SJCRH30 (cell line): ENCODE measurements at regions not wholly inside any gene's neighbourhood (a gene's known extent, or its start where the extent isn't known, plus 50 kb on each side); places are given as distances from the start of the nearest gene placed in this dataset.

ENCODE experiments used
- DNase-seq, 2 experiments: peaks; one replicate each; pipeline ENCODE4 v3.0.0-alpha.2; 2015 to 2020
- H3K27ac ChIP-seq: fragments of 250-450 bp; sonication (Bioruptor Pico); 2 replicates; pipeline ENCODE4 v1.5.1; 2020; ENCODE audit warnings: mild to moderate bottlenecking, moderate library complexity
- H3K27me3 ChIP-seq: fragments of 250-450 bp; sonication (Bioruptor Pico); 2 replicates; pipeline ENCODE4 v1.5.1; 2020; ENCODE audit warnings: mild to moderate bottlenecking, moderate library complexity
- H3K36me3 ChIP-seq: fragments of 250-450 bp; sonication (Bioruptor Pico); 2 replicates; pipeline ENCODE4 v1.5.1; 2020; ENCODE audit warnings: mild to moderate bottlenecking, moderate library complexity
- H3K4me1 ChIP-seq: fragments of 250-450 bp; sonication (Bioruptor Pico); 2 replicates; pipeline ENCODE4 v1.5.1; 2020; ENCODE audit warnings: mild to moderate bottlenecking, moderate library complexity
- H3K4me3 ChIP-seq: fragments of 250-450 bp; sonication (Bioruptor Pico); 2 replicates; pipeline ENCODE4 v1.5.1; 2020; ENCODE audit warnings: mild to moderate bottlenecking, moderate library complexity
- H3K9me3 ChIP-seq: fragments of 250-450 bp; sonication (Bioruptor Pico); replicated peaks from 2 replicates; pipeline ENCODE4 v1.5.1; 2020; ENCODE audit warnings: mild to moderate bottlenecking, moderate library complexity

DNA sequence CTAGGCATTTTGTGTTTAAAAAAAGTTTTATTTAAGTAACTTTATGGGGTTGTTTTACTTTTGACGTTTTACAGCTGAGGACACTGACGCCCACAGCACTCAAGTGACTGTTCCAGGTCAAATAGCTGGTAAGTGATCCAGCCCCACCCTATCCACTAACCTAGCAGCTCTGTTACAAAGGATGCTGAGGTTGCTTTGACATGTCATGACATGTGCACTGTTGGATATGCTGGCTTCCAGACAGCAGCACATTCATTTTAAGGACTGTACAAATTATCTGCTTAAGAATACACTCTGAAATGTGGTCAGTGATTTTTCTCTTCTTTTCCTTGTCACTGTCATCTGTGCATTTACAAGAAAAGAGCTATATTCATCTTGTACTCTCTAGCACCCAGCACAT lies 417.5 kb downstream of the ZEB2 start:
- Histone ChIP-seq H3K4me1 (no peaks in the 10 kb centered on the region), H3K4me3 (no peak overlapping the region), H3K27ac (no peak overlapping the region), H3K9me3 (peaks cover 13% of the 10 kb centered on the region; the same call in 1 of the 2 replicates), H3K36me3 (no peaks in the 10 kb centered on the region), H3K27me3 (no peaks in the 10 kb centered on the region)
- peak; percentile 11 to 22 for DNase-seq

DNA sequence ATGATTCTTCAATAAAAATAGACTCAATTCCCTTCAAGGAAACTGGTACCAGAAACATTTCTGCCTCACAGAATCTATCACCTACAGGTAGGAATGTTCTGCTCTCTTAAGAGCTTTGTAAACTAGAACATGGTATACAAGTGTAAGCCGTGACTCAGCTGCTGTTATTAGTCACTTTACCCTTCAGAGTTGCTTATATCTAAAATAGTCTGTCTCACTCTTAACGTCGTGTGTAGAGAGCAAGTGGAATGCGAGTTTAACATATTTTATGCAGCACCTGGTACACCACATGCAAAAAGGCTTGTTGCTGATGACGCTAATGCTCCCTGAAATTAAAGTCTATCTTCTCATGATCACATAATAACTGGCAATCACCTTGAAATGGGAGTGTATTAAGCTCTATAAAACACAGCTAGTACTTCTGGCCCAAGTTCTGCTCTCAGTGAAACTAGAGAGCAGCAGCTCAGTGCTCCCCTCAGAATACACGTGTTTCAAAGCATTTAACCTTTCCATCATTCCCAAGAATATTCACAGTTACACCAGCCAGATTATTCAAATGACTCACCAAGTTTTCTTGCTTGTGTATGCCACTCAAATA lies 420.0 kb downstream of the ZEB2 start:
- Histone ChIP-seq H3K27me3 (no peaks in the 10 kb centered on the region), H3K4me1 (no peaks in the 10 kb centered on the region), H3K27ac (no peak overlapping the region), H3K36me3 (no peaks in the 10 kb centered on the region), H3K4me3 (no peak overlapping the region), H3K9me3 (no peaks in the 10 kb centered on the region)
- no peak for DNase-seq

DNA sequence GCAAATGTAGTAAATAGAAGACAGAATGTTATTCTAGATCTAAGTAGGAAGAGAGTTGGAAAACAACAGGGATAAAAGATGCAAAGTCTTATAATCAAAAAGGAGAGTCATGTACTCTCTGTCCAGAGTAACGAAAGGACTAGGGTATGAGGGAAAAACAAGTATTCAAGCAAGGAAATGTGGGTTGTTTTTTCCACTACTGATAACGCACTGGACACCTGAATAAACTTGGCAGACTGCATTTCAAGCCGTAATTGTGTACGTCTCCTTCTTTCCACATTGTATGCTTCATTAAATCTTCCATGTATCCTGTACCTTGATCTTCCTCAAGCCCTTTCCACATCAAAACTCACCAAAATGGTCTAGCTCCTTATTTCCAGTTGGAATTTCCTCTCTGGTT lies 420.6 kb downstream of the ZEB2 start:
- no peak overlapping the region for H3K4me3 ChIP-seq
- no peak overlapping the region for H3K27ac ChIP-seq
- H3K36me3 ChIP-seq: no peaks in the 10 kb centered on the region
- H3K27me3 ChIP-seq: no peaks in the 10 kb centered on the region
- H3K4me1 ChIP-seq: no peaks in the 10 kb centered on the region
- H3K9me3 ChIP-seq: no peaks in the 10 kb centered on the region
- no peak for DNase-seq

DNA sequence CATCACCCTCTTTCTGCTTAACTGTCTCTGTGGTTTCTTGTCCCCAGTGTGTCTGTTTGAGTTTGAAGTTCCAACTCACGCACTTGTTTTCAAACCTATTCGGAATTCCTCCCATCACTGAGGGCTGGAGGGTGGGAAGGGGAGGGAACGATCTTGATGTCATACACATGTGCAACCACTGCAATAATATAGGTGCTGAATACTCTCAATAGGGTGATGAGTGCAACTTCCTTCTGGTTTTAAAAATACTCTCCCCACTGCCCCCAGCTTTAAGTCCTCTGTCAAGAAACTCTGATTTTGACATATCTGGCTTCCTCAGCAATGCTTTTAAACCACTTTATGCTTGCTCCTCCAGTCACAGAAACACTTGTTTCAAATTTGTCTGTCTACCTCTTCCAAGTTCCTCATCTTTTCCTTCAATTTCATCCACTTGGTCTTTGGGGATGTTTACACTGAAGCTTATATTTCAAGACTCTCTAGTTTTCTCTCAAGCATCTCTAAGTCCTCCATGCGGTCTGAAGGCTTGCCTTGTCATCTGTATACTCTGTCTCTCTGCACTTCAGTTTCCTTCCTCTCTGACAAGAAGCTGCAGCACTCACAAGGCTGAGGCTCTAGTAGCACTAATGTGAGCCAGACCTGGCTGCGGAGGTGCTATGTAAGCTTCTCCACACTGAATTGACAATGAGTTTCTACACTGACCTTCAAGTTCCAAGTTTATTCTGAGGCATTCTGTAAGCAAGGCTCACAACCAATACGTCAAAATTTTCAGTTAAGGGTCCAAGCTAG lies 422.3 kb downstream of the ZEB2 start:
- no peaks in the 10 kb centered on the region for H3K9me3 ChIP-seq
- no peaks in the 10 kb centered on the region for H3K4me1 ChIP-seq
- H3K4me3 ChIP-seq: no peak overlapping the region
- H3K27ac ChIP-seq: no peak overlapping the region
- no peaks in the 10 kb centered on the region for H3K36me3 ChIP-seq
- DNase-seq: no peak
- H3K27me3 ChIP-seq: no peaks in the 10 kb centered on the region

DNA sequence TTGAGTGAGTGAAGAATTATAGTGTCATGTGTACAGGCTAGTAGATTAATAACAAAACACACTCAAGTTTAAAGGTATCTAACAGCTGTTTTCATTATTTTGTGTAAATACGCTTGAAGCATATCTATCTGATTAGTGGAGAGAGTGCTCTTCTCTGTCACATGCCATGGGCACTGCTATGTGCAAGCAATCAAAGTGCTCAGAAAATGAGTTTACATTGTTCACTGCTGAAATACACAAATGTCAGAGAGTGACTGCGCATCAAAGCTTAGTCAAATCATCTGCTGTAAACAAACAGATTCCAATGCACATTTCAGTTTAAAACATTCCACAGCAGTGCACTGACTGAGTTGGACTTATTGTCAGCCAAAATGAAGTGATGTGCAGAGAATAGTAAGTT lies 423.4 kb downstream of the ZEB2 start:
- Histone ChIP-seq H3K4me1 (no peaks in the 10 kb centered on the region), H3K27me3 (no peaks in the 10 kb centered on the region), H3K36me3 (no peaks in the 10 kb centered on the region), H3K27ac (no peak overlapping the region), H3K4me3 (no peak overlapping the region), H3K9me3 (no peaks in the 10 kb centered on the region)
- no peak for DNase-seq

DNA sequence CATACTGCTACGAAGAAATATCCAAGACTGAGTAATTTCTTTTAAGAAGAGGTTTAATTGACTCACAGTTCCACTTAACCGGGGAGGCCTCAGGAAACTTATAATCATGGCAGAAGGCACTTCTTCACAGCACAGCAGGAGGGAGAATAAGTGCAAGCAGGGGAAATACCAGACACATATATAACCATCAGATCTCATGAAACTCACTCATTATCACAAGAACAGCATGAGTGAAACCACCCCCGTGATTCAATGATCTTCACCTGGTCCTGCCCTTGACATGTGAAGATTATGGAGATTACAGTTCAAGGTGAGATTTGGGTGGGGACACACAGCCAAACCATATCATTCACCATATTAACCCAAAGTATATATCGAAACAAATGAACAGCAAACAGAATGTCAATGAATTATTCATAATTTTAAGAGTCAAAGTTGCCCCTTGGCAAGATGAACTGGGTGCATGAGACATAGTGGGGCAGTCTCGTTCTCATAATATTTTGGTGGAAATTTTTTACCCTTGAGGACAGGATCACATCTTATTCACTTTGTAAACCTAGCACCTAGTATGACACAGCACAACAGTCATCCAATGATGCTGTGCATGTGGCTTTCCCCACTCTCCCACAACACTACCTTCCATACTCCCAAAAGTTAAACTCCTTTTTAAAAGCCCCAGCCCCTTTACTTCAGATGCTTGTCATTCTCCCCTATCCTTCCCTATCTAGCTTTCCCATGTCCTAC lies 425.3 kb downstream of the ZEB2 start:
- no peak for DNase-seq
- Histone ChIP-seq H3K27me3 (no peaks in the 10 kb centered on the region), H3K36me3 (no peaks in the 10 kb centered on the region), H3K27ac (no peak overlapping the region), H3K4me3 (no peak overlapping the region), H3K9me3 (no peaks in the 10 kb centered on the region), H3K4me1 (no peaks in the 10 kb centered on the region)

DNA sequence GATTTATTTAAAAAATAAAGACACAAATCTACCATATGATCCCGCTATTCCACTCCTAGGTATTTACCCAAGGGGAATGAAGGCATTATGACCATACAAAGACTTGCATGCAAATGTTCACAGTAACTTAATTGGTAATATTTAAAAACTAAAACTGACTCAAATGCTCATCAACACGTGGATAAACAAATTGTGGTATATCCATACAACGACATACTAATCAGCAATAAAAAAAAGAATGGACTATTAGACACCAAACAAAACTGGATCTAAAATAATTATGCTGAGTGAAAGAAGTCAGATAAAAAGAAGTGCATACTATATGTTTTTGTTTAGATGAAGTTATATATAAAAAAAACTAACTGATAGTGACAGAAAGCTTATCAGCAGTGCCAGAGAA lies 428.3 kb downstream of the ZEB2 start:
- Histone ChIP-seq H3K27ac (no peak overlapping the region), H3K27me3 (no peaks in the 10 kb centered on the region), H3K4me3 (no peak overlapping the region), H3K36me3 (no peaks in the 10 kb centered on the region), H3K4me1 (no peaks in the 10 kb centered on the region), H3K9me3 (no peaks in the 10 kb centered on the region)
- no peak for DNase-seq

DNA sequence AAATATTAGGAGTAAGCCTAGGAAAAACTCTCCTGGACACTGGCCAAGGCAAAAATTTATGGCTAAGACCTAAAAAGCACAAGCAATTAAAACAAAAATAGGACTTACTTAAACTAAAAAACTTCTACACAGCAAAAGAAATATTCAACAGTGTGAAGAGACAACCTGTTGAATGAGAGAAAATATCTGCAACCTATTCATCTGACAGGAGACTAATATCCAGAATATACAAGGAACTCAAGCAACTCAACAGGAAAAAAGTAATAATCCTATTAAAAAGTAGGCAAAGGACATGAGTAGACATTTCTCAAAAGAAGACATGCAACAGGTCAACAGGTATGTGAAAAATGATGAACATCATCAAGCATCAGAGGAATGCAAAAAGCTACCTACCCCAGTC lies 431.1 kb downstream of the ZEB2 start:
- no peaks in the 10 kb centered on the region for H3K36me3 ChIP-seq
- H3K27ac ChIP-seq: no peak overlapping the region
- no peaks in the 10 kb centered on the region for H3K4me1 ChIP-seq
- no peak for DNase-seq
- H3K27me3 ChIP-seq: no peaks in the 10 kb centered on the region
- no peaks in the 10 kb centered on the region for H3K9me3 ChIP-seq
- H3K4me3 ChIP-seq: no peak overlapping the region

DNA sequence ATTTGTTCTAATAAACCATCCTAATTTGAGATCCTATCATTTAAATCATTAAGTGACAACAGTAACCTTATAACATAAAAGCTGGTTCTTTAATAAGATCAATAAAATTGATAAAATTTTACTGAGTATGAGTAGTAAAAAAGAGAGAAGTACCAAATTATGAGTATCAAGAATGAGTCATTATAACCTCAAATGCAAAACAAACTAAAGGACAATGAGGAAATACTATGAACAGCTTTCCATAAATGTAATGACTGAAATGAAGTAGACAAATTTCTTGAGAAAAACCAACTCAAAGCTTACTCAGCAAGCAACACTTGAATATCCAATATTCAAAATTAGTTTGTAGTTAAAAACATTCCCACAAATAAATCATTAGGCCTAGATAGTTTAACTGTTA lies 433.0 kb downstream of the ZEB2 start:
- no peaks in the 10 kb centered on the region for H3K36me3 ChIP-seq
- H3K27ac ChIP-seq: no peak overlapping the region
- no peaks in the 10 kb centered on the region for H3K4me1 ChIP-seq
- no peaks in the 10 kb centered on the region for H3K27me3 ChIP-seq
- no peak overlapping the region for H3K4me3 ChIP-seq
- H3K9me3 ChIP-seq: no peaks in the 10 kb centered on the region
- no peak for DNase-seq

DNA sequence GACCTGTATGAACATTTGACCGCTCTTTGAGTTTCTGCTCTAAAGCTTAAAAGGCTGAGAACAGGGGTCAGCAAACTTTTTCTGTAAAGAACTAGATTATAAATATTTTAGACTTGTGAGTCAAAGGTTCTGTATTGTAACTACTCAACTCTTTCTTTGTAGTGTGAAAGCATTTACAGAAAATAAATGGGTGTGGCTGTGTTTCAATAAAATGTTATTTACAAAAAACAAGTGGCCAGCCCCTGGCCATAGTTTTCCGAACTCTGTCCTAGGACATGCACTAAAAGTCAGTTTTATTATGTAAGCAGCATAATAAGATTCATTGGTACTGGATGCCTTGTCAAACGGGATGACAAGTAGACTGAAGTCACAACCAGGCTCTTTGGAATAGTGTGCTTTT lies 434.9 kb downstream of the ZEB2 start:
- Histone ChIP-seq H3K9me3 (no peaks in the 10 kb centered on the region), H3K27ac (no peak overlapping the region), H3K4me3 (no peak overlapping the region), H3K27me3 (no peaks in the 10 kb centered on the region), H3K36me3 (no peaks in the 10 kb centered on the region), H3K4me1 (peaks cover 2% of the 10 kb centered on the region; the same call in 1 of the 2 replicates)
- DNase-seq: no peak

DNA sequence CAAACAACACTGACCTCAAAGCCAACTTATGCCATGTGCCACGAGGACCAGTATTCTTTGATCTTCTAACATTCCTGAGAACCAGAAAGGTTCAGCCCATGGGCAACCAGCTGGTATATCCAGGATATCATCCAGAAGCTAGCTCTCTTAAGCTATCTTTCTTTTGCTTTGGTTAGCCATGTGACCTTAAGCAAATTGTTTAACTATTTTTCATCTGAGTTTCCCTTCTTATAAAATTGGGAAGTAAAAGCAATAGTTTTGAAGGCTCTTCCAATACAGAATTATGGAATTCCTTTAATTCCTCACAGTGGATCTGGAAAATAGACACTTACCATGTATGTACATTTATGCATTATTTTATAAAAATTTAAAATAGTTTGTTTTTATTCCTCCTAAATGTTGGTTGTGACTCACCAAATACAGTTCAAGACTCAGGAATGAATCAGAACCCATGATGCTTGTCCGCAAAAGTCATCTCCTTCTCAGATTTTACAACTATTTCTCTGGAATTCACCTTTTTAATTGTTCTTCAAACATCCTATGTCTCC lies 435.7 kb downstream of the ZEB2 start:
- H3K27ac ChIP-seq: no peak overlapping the region
- no peaks in the 10 kb centered on the region for H3K27me3 ChIP-seq
- no peak for DNase-seq
- H3K9me3 ChIP-seq: no peaks in the 10 kb centered on the region
- no peak overlapping the region for H3K4me3 ChIP-seq
- H3K4me1 ChIP-seq: peaks cover 10% of the 10 kb centered on the region; the same call in 1 of the 2 replicates
- H3K36me3 ChIP-seq: no peaks in the 10 kb centered on the region

DNA sequence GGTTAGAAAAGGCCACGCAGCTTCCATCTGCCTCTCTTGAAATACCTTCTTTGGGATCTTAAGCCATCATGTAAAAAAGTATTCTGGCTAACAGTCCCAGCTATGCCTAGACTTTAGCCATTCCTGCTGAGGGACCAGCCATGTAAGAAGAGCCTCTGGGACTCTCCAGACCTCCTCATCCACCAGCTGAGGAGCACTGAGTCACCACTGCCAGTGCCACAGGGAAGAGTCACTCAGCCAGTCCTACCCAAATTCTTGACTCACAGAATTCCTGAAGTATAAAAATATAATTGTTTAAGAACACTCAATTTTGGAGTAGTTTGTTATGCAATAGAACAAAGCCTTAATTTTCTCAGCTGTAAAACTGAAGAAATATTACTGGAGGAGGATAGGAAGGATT lies 436.7 kb downstream of the ZEB2 start:
- no peak for DNase-seq
- no peaks in the 10 kb centered on the region for H3K36me3 ChIP-seq
- no peak overlapping the region for H3K27ac ChIP-seq
- no peaks in the 10 kb centered on the region for H3K9me3 ChIP-seq
- H3K4me3 ChIP-seq: no peak overlapping the region
- H3K4me1 ChIP-seq: peaks cover 17% of the 10 kb centered on the region; the same call in 1 of the 2 replicates
- H3K27me3 ChIP-seq: no peaks in the 10 kb centered on the region

DNA sequence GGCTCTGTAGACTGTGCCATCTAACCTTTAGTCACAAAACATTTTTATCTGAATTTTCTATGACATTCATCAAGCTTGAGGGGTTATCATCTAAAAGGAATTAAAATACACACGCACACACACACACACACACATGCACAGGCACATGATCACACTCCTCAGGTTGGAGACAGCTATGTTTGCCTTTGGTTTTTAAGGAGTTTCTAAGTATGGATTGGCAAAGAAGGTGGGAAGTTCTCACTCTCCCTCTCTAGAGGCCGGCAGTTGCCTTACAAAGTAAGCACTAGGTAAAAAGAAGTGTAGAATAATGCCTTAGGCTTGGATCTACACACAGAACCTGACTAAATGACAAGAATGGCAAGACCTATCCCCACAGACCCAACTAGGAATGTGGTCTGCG lies 437.1 kb downstream of the ZEB2 start:
- Histone ChIP-seq H3K9me3 (no peaks in the 10 kb centered on the region), H3K27ac (no peak overlapping the region)
- no peak for DNase-seq

DNA sequence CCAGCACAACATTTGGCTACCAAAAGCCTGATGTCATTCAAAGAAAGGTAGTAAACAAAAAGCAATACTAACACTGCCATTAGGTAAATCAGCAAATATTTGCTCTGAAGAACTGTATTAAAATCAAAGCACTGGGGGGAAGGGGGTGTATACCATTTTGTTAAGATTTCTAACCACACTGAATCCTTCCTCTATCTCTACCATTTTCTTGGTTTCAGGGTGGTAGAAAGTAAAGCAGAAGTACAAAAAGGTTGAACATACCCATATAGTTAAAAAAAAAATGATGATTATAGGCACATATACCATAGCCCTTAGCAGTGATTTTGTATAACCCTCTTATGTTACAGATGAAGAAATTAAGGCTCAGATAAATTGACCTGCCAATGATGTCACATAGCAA lies 437.6 kb downstream of the ZEB2 start:
- no peak for DNase-seq
- Histone ChIP-seq H3K27me3 (no peaks in the 10 kb centered on the region), H3K4me3 (no peak overlapping the region), H3K9me3 (no peaks in the 10 kb centered on the region), H3K36me3 (no peaks in the 10 kb centered on the region), H3K27ac (no peak overlapping the region), H3K4me1 (peaks cover 26% of the 10 kb centered on the region)

More for the DNA sequence above, 437.1 kb downstream of the ZEB2 start:
- Histone ChIP-seq H3K27me3 (no peaks in the 10 kb centered on the region), H3K36me3 (no peaks in the 10 kb centered on the region), H3K4me3 (no peak overlapping the region), H3K4me1 (peaks cover 22% of the 10 kb centered on the region)

DNA sequence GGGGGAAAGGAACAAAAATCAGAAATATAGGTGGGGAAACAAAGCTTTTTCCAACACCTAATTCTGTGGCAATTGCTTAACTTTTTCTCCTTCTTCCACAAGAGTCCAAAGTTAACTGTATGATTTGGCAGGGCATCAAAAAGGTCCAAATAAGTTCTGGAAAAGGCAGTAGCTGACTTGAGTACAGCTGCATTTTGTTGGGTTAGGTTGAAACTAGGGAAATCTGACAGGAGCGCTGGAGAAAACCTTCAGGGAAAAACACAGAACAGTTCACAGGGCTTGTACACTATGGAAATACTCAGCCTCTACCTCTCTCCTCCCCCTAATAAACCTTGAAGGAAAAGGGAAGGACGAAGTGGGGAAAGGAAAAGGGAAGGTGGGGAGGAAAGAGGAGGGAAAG lies 438.6 kb downstream of the ZEB2 start:
- DNase-seq: no peak
- Histone ChIP-seq H3K36me3 (no peaks in the 10 kb centered on the region), H3K9me3 (no peaks in the 10 kb centered on the region), H3K4me3 (no peak overlapping the region), H3K27ac (no peak overlapping the region), H3K27me3 (no peaks in the 10 kb centered on the region), H3K4me1 (peaks cover 29% of the 10 kb centered on the region)
